Endodermal cell (in vitro differentiated cells): ENCODE measurements at regions not wholly inside any gene's neighbourhood (a gene's known extent, or its start where the extent isn't known, plus 50 kb on each side); places are given as distances from the start of the nearest gene placed in this dataset.

Experiments used
- DNase-seq: peaks from one replicate; pipeline ENCODE4 v3.0.0-alpha.2; 2017
- H3K27ac ChIP-seq: 2 replicates; pipeline ENCODE4 v1.5.1; 2013; ENCODE audit warnings: mild to moderate bottlenecking, low read depth, low read length, moderate library complexity
- H3K27me3 ChIP-seq: 2 replicates; pipeline ENCODE4 v1.6.1; 2013; ENCODE audit warnings: mild to moderate bottlenecking, low read length, moderate library complexity; ENCODE audit not compliant: insufficient read depth, control insufficient read depth, poor library complexity, severe bottlenecking
- H3K36me3 ChIP-seq: 2 replicates; pipeline ENCODE4 v1.7.0; 2013; ENCODE audit warnings: mild to moderate bottlenecking, low read length, moderate library complexity; ENCODE audit not compliant: control insufficient read depth, insufficient read depth
- H3K4me1 ChIP-seq: one replicate; pipeline ENCODE4 v1.7.0; 2013; ENCODE audit warnings: low read length; ENCODE audit not compliant: control insufficient read depth, insufficient read depth
- H3K4me3 ChIP-seq: 2 replicates; pipeline ENCODE4 v1.5.1; 2013; ENCODE audit warnings: mild to moderate bottlenecking, low read length, moderate library complexity
- H3K9ac ChIP-seq: 2 replicates; pipeline ENCODE4 v1.6.1; 2013; ENCODE audit warnings: mild to moderate bottlenecking, low read length, moderate library complexity; ENCODE audit not compliant: poor library complexity, severe bottlenecking; ENCODE audit errors: extremely low read depth
- H3K9me3 ChIP-seq: 2 replicates; pipeline ENCODE4 v1.6.1; 2013; ENCODE audit warnings: mild to moderate bottlenecking, low read length, moderate library complexity; ENCODE audit not compliant: control insufficient read depth
- H3K27ac Mint-ChIP-seq: 2 replicates; pipeline ENCODE4 v1.8.0; 2020; ENCODE audit warnings: mixed read lengths
- H3K27me3 Mint-ChIP-seq: 2 replicates; pipeline ENCODE4 v1.8.0; 2021; ENCODE audit warnings: mild to moderate bottlenecking, mixed read lengths; ENCODE audit not compliant: insufficient read depth
- H3K36me3 Mint-ChIP-seq: 2 replicates; pipeline ENCODE4 v1.8.0; 2020; ENCODE audit warnings: low read depth, mixed read lengths
- H3K4me1 Mint-ChIP-seq: 2 replicates; pipeline ENCODE4 v1.8.0; 2020; ENCODE audit warnings: mixed read lengths
- H3K4me3 Mint-ChIP-seq: 2 replicates; pipeline ENCODE4 v1.8.0; 2020; ENCODE audit warnings: mild to moderate bottlenecking, moderate library complexity, mixed read lengths
- H3K9me3 Mint-ChIP-seq: 2 replicates; pipeline ENCODE4 v1.8.0; 2020; ENCODE audit warnings: mild to moderate bottlenecking, mixed read lengths
- CTCF ChIP-seq: fragments of 200-600 bp; sonication (generic); conservative IDR thresholded peaks from 2 replicates; pipeline ENCODE4 v1.5.0; 2021; ENCODE audit warnings: antibody characterized with exemption, mild to moderate bottlenecking
- WGBS, 2 experiments: methylation state at CpG; one replicate each; pipeline versions ENCODE4 v1.1.5 to v1.1.7; 2013; ENCODE audit warnings: missing lambda C conversion rate in 2 of 2, mixed read lengths in 1 of 2; ENCODE audit not compliant: insufficient coverage in 1 of 2, insufficient read length in 1 of 2; 5-methylcytosine and 5-hydroxymethylcytosine counted together

GRCh38 chr3:170799009-170799408 is 71.0 kb downstream of the RPL22L1 start:
- TF ChIP-seq CTCF, result no peak
- H3K27me3 ChIP-seq, result no peaks in the 10 kb centered on the region
- WGBS, 2 experiments, result 78 to 83% methylated on average over 1 to 2 of the region's 2 CpGs
- Mint-ChIP-seq H3K4me3 (no peak overlapping the region), H3K4me1 (peaks cover 23% of the 10 kb centered on the region), H3K9me3 (peaks cover 25% of the 10 kb centered on the region), H3K36me3 (peaks cover 11% of the 10 kb centered on the region), H3K27ac (no peak overlapping the region), H3K27me3 (no peaks in the 10 kb centered on the region)
- H3K27ac ChIP-seq, result no peak overlapping the region
- H3K9ac ChIP-seq, result no peak overlapping the region
- H3K4me3 ChIP-seq, result no peak overlapping the region
- peaks cover 5% of the 10 kb centered on the region for H3K4me1 ChIP-seq
- peaks cover 29% of the 10 kb centered on the region for H3K9me3 ChIP-seq
- no peak for DNase-seq
- H3K36me3 ChIP-seq, result no peaks in the 10 kb centered on the region

GRCh38 chr3:170797685-170798084 is 72.3 kb downstream of the RPL22L1 start:
- Mint-ChIP-seq H3K4me3 (no peak overlapping the region), H3K9me3 (peaks cover 25% of the 10 kb centered on the region), H3K4me1 (peaks cover 13% of the 10 kb centered on the region), H3K27me3 (no peaks in the 10 kb centered on the region), H3K27ac (no peak overlapping the region), H3K36me3 (peaks cover 11% of the 10 kb centered on the region)
- Histone ChIP-seq H3K27me3 (no peaks in the 10 kb centered on the region), H3K36me3 (no peaks in the 10 kb centered on the region), H3K4me1 (peaks cover 5% of the 10 kb centered on the region), H3K9me3 (peaks cover 29% of the 10 kb centered on the region), H3K9ac (no peak overlapping the region), H3K4me3 (no peak overlapping the region), H3K27ac (no peak overlapping the region)
- 94 to 98% methylated on average over 4 to 5 of the region's 5 CpGs for WGBS, 2 experiments
- no peak for DNase-seq
- no peak for TF ChIP-seq CTCF

- Histone ChIP-seq H3K4me3 (no peak overlapping the region), H3K4me1 (no peaks in the 10 kb centered on the region), H3K9ac (no peak overlapping the region), H3K27ac (no peak overlapping the region), H3K36me3 (no peaks in the 10 kb centered on the region), H3K27me3 (peaks cover 8% of the 10 kb centered on the region), H3K9me3 (peaks cover 28% of the 10 kb centered on the region)
- Mint-ChIP-seq H3K4me1 (no peaks in the 10 kb centered on the region), H3K4me3 (no peak overlapping the region), H3K36me3 (peaks cover 5% of the 10 kb centered on the region), H3K9me3 (peaks cover 23% of the 10 kb centered on the region), H3K27ac (no peak overlapping the region), H3K27me3 (peaks cover 9% of the 10 kb centered on the region)
- no peak for TF ChIP-seq CTCF
- 90 to 100% methylated on average over 1 of the region's 1 CpG for WGBS, 2 experiments
- no peak for DNase-seq
Measured at GRCh38 chr3:170792471-170792870, 77.5 kb downstream of the RPL22L1 start.
